ENCODE measurements at regions not wholly inside any gene's neighbourhood (a gene's known extent, or its start where the extent isn't known, plus 50 kb on each side); places are given as distances from the start of the nearest gene placed in this dataset.

GRCh38 chr13:81773263-81773662 lies 1432.3 kb upstream of the SPRY2 start:
- no peak for TF ChIP-seq REST (IDR thresholded peaks at IDR 0.05; ENCODE audit: insufficient replicate concordance, low read depth)
- TF ChIP-seq CTCF (IDR thresholded peaks at IDR 0.05; ENCODE audit: insufficient read depth, low read length) = no peak

Data from HL-60 (cell line).